ENCODE measurements at regions not wholly inside any gene's neighbourhood (a gene's known extent, or its start where the extent isn't known, plus 50 kb on each side); places are given as distances from the start of the nearest gene placed in this dataset.

GRCh38 chrX:106220177-106220576, 52.1 kb downstream of the PWWP3B start:
- DNase-seq, result no peak

GRCh38 chrX:106243376-106243775, 75.3 kb downstream of the PWWP3B start:
- Histone ChIP-seq H3K27me3 (no peaks in the 10 kb centered on the region), H3K4me3 (no peak overlapping the region), H3K4me1 (no peaks in the 10 kb centered on the region), H3K27ac (no peak overlapping the region), H3K36me3 (no peaks in the 10 kb centered on the region), H3K9me3 (no peaks in the 10 kb centered on the region)
- TF ChIP-seq CTCF (IDR thresholded peaks at IDR 0.05), result no peak
- no peak for TF ChIP-seq POLR2A (IDR thresholded peaks at IDR 0.05)
- no peak for DNase-seq
- intact Hi-C loops (cut with DNase I), result no loop called here
- ATAC-seq, result no peak

More at GRCh38 chrX:106220177-106220576, 52.1 kb downstream of the PWWP3B start:
- no peak overlapping the region for H3K27ac ChIP-seq
- peak in 3 of 4 donors; percentile 56 to 62 (median 58) for ATAC-seq
- peaks cover 0 to 3% of the 10 kb centered on the region in 2 donors for H3K27me3 ChIP-seq
- H3K9me3 ChIP-seq, result no peaks in the 10 kb centered on the region
- TF ChIP-seq CTCF (IDR thresholded peaks at IDR 0.05) (peak; percentile 44 to 53 (median 48)), POLR2A (IDR thresholded peaks at IDR 0.05) (no peak)
- WGBS (ENCODE audit: insufficient coverage, low coverage, low lambda C conversion rate, missing lambda C conversion rate), result 13% methylated on average over 2 of the region's 2 CpGs
- intact Hi-C loops (cut with DNase I), result no loop called here
- H3K4me1 ChIP-seq, result no peaks in the 10 kb centered on the region
- no peak overlapping the region for H3K4me3 ChIP-seq
- no peaks in the 10 kb centered on the region for H3K36me3 ChIP-seq

- no peak for DNase-seq
- no peaks in the 10 kb centered on the region for H3K27me3 ChIP-seq
- H3K4me1 ChIP-seq, result no peaks in the 10 kb centered on the region
- no peaks in the 10 kb centered on the region for H3K9me3 ChIP-seq
- H3K4me3 ChIP-seq, result no peak overlapping the region
- TF ChIP-seq CTCF (IDR thresholded peaks at IDR 0.05) (no peak), POLR2A (IDR thresholded peaks at IDR 0.05) (no peak)
- ATAC-seq, result no peak
- 49% methylated on average over 3 of the region's 3 CpGs for WGBS (ENCODE audit: insufficient coverage, low coverage, low lambda C conversion rate, missing lambda C conversion rate)
- intact Hi-C loops (cut with DNase I), result no loop called here
- no peaks in the 10 kb centered on the region for H3K36me3 ChIP-seq
- no peak overlapping the region for H3K27ac ChIP-seq
Measured at GRCh38 chrX:106246511-106246910, 78.4 kb downstream of the PWWP3B start.

GRCh38 chrX:106247162-106247561, 79.1 kb downstream of the PWWP3B start:
- TF ChIP-seq CTCF (IDR thresholded peaks at IDR 0.05) (no peak), POLR2A (IDR thresholded peaks at IDR 0.05) (no peak)
- Histone ChIP-seq H3K4me1 (no peaks in the 10 kb centered on the region), H3K9me3 (no peaks in the 10 kb centered on the region), H3K36me3 (no peaks in the 10 kb centered on the region), H3K4me3 (no peak overlapping the region), H3K27ac (no peak overlapping the region), H3K27me3 (no peaks in the 10 kb centered on the region)
- intact Hi-C loops (cut with DNase I), result no loop called here
- no peak for DNase-seq
- no peak for ATAC-seq

GRCh38 chrX:106249706-106250379, 81.7 kb downstream of the PWWP3B start:
- no peaks in the 10 kb centered on the region for H3K4me1 ChIP-seq
- intact Hi-C loops (cut with DNase I), result no loop called here
- ATAC-seq (no peak), DNase-seq (no peak)
- no peak overlapping the region for H3K27ac ChIP-seq
- no peaks in the 10 kb centered on the region for H3K9me3 ChIP-seq
- H3K27me3 ChIP-seq, result no peaks in the 10 kb centered on the region
- H3K36me3 ChIP-seq, result no peaks in the 10 kb centered on the region
- WGBS (ENCODE audit: insufficient coverage, low coverage, low lambda C conversion rate, missing lambda C conversion rate), result 53% methylated on average over 3 of the region's 3 CpGs
- no peak overlapping the region for H3K4me3 ChIP-seq
- no peak for TF ChIP-seq POLR2A (IDR thresholded peaks at IDR 0.05)
- TF ChIP-seq CTCF (IDR thresholded peaks at IDR 0.05), result no peak
